Adrenal gland (tissue), 9 donors: ENCODE measurements at regions not wholly inside any gene's neighbourhood (a gene's known extent, or its start where the extent isn't known, plus 50 kb on each side); places are given as distances from the start of the nearest gene placed in this dataset.
"Not testable (repeated sequence)": the region's sequence is repeated elsewhere in the genome, so short reads cannot be mapped to it uniquely, and the experiment has no call there.

Experiments
- DNase-seq, 7 donors: peaks; one replicate each; pipeline ENCODE4 v3.0.0-alpha.2; 2019 to 2020
- H3K27ac ChIP-seq, 5 donors: fragments of 200-600 bp; sonication (generic) in 4 of 5; 1 replicate in 3 of 5; 2 replicates in 2 of 5; pipeline versions ENCODE4 v1.5.1 to v1.8.0; 2016 to 2020; ENCODE audit warnings: mild to moderate bottlenecking in 1 of 5
- H3K27me3 ChIP-seq: fragments of 200-600 bp; 2 replicates; pipeline ENCODE4 v1.8.0; 2021
- H3K36me3 ChIP-seq, 2 donors: fragments of 200-600 bp; replicated peaks in 1 of 2; 1 replicate in 1 of 2; 2 replicates in 1 of 2; pipeline versions ENCODE4 v1.5.1 to v1.8.0; 2018 to 2022
- H3K4me1 ChIP-seq, 2 donors: fragments of 200-600 bp; replicated peaks in 1 of 2; 1 replicate in 1 of 2; 2 replicates in 1 of 2; pipeline versions ENCODE4 v1.5.1 to v1.8.0; 2018 to 2021
- H3K4me3 ChIP-seq, 4 donors: fragments of 200-600 bp; sonication (generic) in 3 of 4; one replicate each; pipeline ENCODE4 v1.5.1; 2016 to 2018
- H3K9me3 ChIP-seq, 3 donors: fragments of 200-600 bp; sonication (generic) in 1 of 3; replicated peaks in 1 of 3; 1 replicate in 2 of 3; 2 replicates in 1 of 3; pipeline versions ENCODE4 v1.5.1 to v1.8.0; 2016 to 2021
- CTCF ChIP-seq, 6 experiments: fragments of 450-650 bp in 4 of 6; fragments of 200-600 bp in 2 of 6; sonication (generic) in 1 of 6; IDR thresholded peaks; 1 replicate in 5 of 6; 2 replicates in 1 of 6; pipeline versions ENCODE4 v1.5.1 to v1.8.0; 2016 to 2021; ENCODE audit warnings: antibody characterized with exemption in 6 of 6, mild to moderate bottlenecking in 2 of 6, moderate library complexity in 1 of 6
- POLR2A ChIP-seq, 2 donors: fragments of 450-650 bp; IDR thresholded peaks; one replicate each; pipeline ENCODE4 v1.6.1; 2017; ENCODE audit warnings: antibody characterized with exemption in 2 of 2, mild to moderate bottlenecking in 2 of 2, moderate library complexity in 1 of 2
- WGBS, 4 donors: extraction: QIAGEN DNeasy Blood & Tissue Kit in 2 of 4; methylation state at CpG; one replicate each; pipeline versions ENCODE4 v1.1.5 to v1.1.7; 2013 to 2017; 5-methylcytosine and 5-hydroxymethylcytosine counted together
- intact Hi-C, 2 donors: fragments of 100-400 bp; cut with DNase I; formaldehyde crosslinking; loops; one replicate each; pipeline versions ENCODE4 v1.14.1 to v1.15.0; 2022 to 2023
- donor health status: healthy with polysubstance abuse.
- donor health status: Bipolar disorder and iron deficiency.
- donor health status: DM: yes; HTN: yes; CAD: no.
- donor health status: DM: no; HTN: no; CAD: no.
- donor health status: DM: no; HTN: no; CAD: no.

GRCh38 chr3:40901796-40902195 lies 297.5 kb upstream of the CTNNB1 start:
- Histone ChIP-seq H3K36me3 (no peaks in the 10 kb centered on the region), H3K27me3 (no peaks in the 10 kb centered on the region), H3K4me3 (no peak overlapping the region), H3K4me1 (no peaks in the 10 kb centered on the region), H3K9me3 (no peaks in the 10 kb centered on the region), H3K27ac (no peak overlapping the region)
- no peak for DNase-seq
- no peak for TF ChIP-seq CTCF (IDR thresholded peaks at IDR 0.05)
- no peak for TF ChIP-seq POLR2A (IDR thresholded peaks at IDR 0.05)
- intact Hi-C loops: no loop called here

GRCh38 chr3:40907907-40908465 lies 291.3 kb upstream of the CTNNB1 start:
- H3K4me3 ChIP-seq, H3K27ac ChIP-seq, H3K36me3 ChIP-seq, H3K4me1 ChIP-seq, H3K27me3 ChIP-seq, H3K9me3 ChIP-seq, DNase-seq, intact Hi-C loops: not testable (repeated sequence)
- 69 to 81% (median 74%) methylated on average over 18 to 26 of the region's 26 CpGs for WGBS, 4 donors

- Histone ChIP-seq H3K36me3 (no peaks in the 10 kb centered on the region), H3K27ac (no peak overlapping the region), H3K4me3 (no peak overlapping the region), H3K9me3 (no peaks in the 10 kb centered on the region), H3K4me1 (no peaks in the 10 kb centered on the region), H3K27me3 (no peaks in the 10 kb centered on the region)
- 84 to 94% (median 87%) methylated on average over 3 of the region's 3 CpGs for WGBS, 4 donors
- intact Hi-C loops: no loop called here
- DNase-seq: no peak
- TF ChIP-seq CTCF (IDR thresholded peaks at IDR 0.05) (no peak), POLR2A (IDR thresholded peaks at IDR 0.05) (no peak)
Measured at GRCh38 chr3:40908612-40909011, 290.7 kb upstream of the CTNNB1 start.

- Histone ChIP-seq H3K9me3 (no peaks in the 10 kb centered on the region), H3K4me1 (no peaks in the 10 kb centered on the region), H3K36me3 (no peaks in the 10 kb centered on the region), H3K27ac (no peak overlapping the region), H3K27me3 (no peaks in the 10 kb centered on the region), H3K4me3 (no peak overlapping the region)
- 84 to 89% (median 88%) methylated on average over 2 of the region's 2 CpGs for WGBS, 4 donors
- intact Hi-C loops: no loop called here
- DNase-seq: no peak
- TF ChIP-seq CTCF (IDR thresholded peaks at IDR 0.05) (no peak), POLR2A (IDR thresholded peaks at IDR 0.05) (no peak)
Measured at GRCh38 chr3:40911264-40911663, 288.0 kb upstream of the CTNNB1 start.

- intact Hi-C loops: no loop called here
- no peaks in the 10 kb centered on the region for H3K36me3 ChIP-seq
- TF ChIP-seq POLR2A (IDR thresholded peaks at IDR 0.05) (no peak), CTCF (IDR thresholded peaks at IDR 0.05) (no peak)
- no peaks in the 10 kb centered on the region for H3K27me3 ChIP-seq
- no peak overlapping the region for H3K4me3 ChIP-seq
- 70 to 92% (median 90%) methylated on average over 1 of the region's 1 CpG for WGBS, 4 donors
- DNase-seq: no peak
- H3K4me1 ChIP-seq: no peaks in the 10 kb centered on the region
- no peak overlapping the region for H3K27ac ChIP-seq
- no peaks in the 10 kb centered on the region for H3K9me3 ChIP-seq
Measured at GRCh38 chr3:40911928-40912327, 287.4 kb upstream of the CTNNB1 start.
